ENCODE measurements at regions not wholly inside any gene's neighbourhood (a gene's known extent, or its start where the extent isn't known, plus 50 kb on each side); places are given as distances from the start of the nearest gene placed in this dataset.

- peak; percentile 74 to 80 for DNase-seq
- no peak overlapping the region for H3K27ac ChIP-seq
- intact Hi-C loops (cut with DNase I; ENCODE audit: low total_unique reads) = no loop called here
These were observed 136.4 kb downstream of the ZNF674 start for GRCh38 chrX:46408553-46409407.

GRCh38 chrX:46407753-46408130, 137.5 kb downstream of the ZNF674 start:
- no peak overlapping the region for H3K27ac ChIP-seq
- TF ChIP-seq POLR2A (IDR thresholded peaks at IDR 0.05) (no peak), CTCF (IDR thresholded peaks at IDR 0.05) (no peak)
- no peak overlapping the region for H3K4me3 ChIP-seq
- H3K27me3 ChIP-seq = no peaks in the 10 kb centered on the region
- H3K9me3 ChIP-seq = no peaks in the 10 kb centered on the region
- DNase-seq = no peak
- H3K4me1 ChIP-seq = no peaks in the 10 kb centered on the region
- no peaks in the 10 kb centered on the region for H3K36me3 ChIP-seq
- intact Hi-C loops (cut with DNase I; ENCODE audit: low total_unique reads) = no loop called here

More at GRCh38 chrX:46408553-46409407, 136.4 kb downstream of the ZNF674 start:
- peak; percentile 74 to 81 (median 78) for TF ChIP-seq CTCF (IDR thresholded peaks at IDR 0.05)
- no peak for TF ChIP-seq POLR2A (IDR thresholded peaks at IDR 0.05)
- H3K36me3 ChIP-seq = no peaks in the 10 kb centered on the region
- H3K27me3 ChIP-seq = no peaks in the 10 kb centered on the region
- H3K9me3 ChIP-seq = no peaks in the 10 kb centered on the region
- H3K4me1 ChIP-seq = no peaks in the 10 kb centered on the region
- no peak overlapping the region for H3K4me3 ChIP-seq

GRCh38 chrX:46407036-46407752, 138.0 kb downstream of the ZNF674 start:
- no peak for DNase-seq
- Histone ChIP-seq H3K4me1 (no peaks in the 10 kb centered on the region), H3K27ac (no peak overlapping the region), H3K9me3 (no peaks in the 10 kb centered on the region), H3K4me3 (no peak overlapping the region), H3K36me3 (no peaks in the 10 kb centered on the region), H3K27me3 (no peaks in the 10 kb centered on the region)
- intact Hi-C loops (cut with DNase I; ENCODE audit: low total_unique reads) = no loop called here
- TF ChIP-seq CTCF (IDR thresholded peaks at IDR 0.05) = no peak

- H3K4me1 ChIP-seq = no peaks in the 10 kb centered on the region
- DNase-seq = no peak
- H3K4me3 ChIP-seq = no peak overlapping the region
- H3K27me3 ChIP-seq = no peaks in the 10 kb centered on the region
- no peak for TF ChIP-seq CTCF (IDR thresholded peaks at IDR 0.05)
- no peak for TF ChIP-seq POLR2A (IDR thresholded peaks at IDR 0.05)
- no peak overlapping the region for H3K27ac ChIP-seq
- intact Hi-C loops (cut with DNase I; ENCODE audit: low total_unique reads) = no loop called here
- H3K9me3 ChIP-seq = no peaks in the 10 kb centered on the region
- no peaks in the 10 kb centered on the region for H3K36me3 ChIP-seq
These were observed 140.4 kb downstream of the ZNF674 start for GRCh38 chrX:46404774-46405173.
